Gastrocnemius medialis (tissue), 4 donors: ENCODE measurements at regions not wholly inside any gene's neighbourhood (a gene's known extent, or its start where the extent isn't known, plus 50 kb on each side); places are given as distances from the start of the nearest gene placed in this dataset.

Experiments
- CTCF ChIP-seq, 5 experiments: fragments of 450-650 bp in 3 of 5; fragments of 200-600 bp in 2 of 5; sonication (generic) in 2 of 5; IDR thresholded peaks in 4 of 5; conservative IDR thresholded peaks in 1 of 5; 1 replicate in 4 of 5; 2 replicates in 1 of 5; pipeline ENCODE4 v1.5.1; 2016 to 2019; ENCODE audit warnings: antibody characterized with exemption in 5 of 5, mild to moderate bottlenecking in 3 of 5, moderate library complexity in 3 of 5
- POLR2A ChIP-seq, 2 donors: fragments of 450-650 bp; IDR thresholded peaks; one replicate each; pipeline ENCODE4 v1.6.1; 2017; ENCODE audit warnings: antibody characterized with exemption in 2 of 2, mild to moderate bottlenecking in 2 of 2, moderate library complexity in 2 of 2

GRCh38 chr5:8474569-8474930, 605.6 kb downstream of the MTRR start:
- no peak for TF ChIP-seq CTCF (IDR thresholded peaks at IDR 0.05 in 4 of 5, conservative IDR thresholded peaks at IDR 0.05 in 1 of 5)
- no peak for TF ChIP-seq POLR2A (IDR thresholded peaks at IDR 0.05)
